NT2/D1 (cell line): ENCODE measurements at regions not wholly inside any gene's neighbourhood (a gene's known extent, or its start where the extent isn't known, plus 50 kb on each side); places are given as distances from the start of the nearest gene placed in this dataset.

Experiments used
- DNase-seq: peaks from one replicate; pipeline ENCODE4 v3.0.0-alpha.2; 2011; ENCODE audit warnings: low read depth, low spot score
- H3K27me3 ChIP-seq: 2 replicates; pipeline ENCODE4 v1.6.0; 2011; ENCODE audit warnings: mild to moderate bottlenecking; ENCODE audit not compliant: insufficient read length, insufficient read depth
- H3K36me3 ChIP-seq: 2 replicates; pipeline ENCODE4 v1.6.1; 2011; ENCODE audit warnings: mild to moderate bottlenecking, low read length, mixed read lengths; ENCODE audit not compliant: insufficient read depth, insufficient read length
- H3K4me1 ChIP-seq: 2 replicates; pipeline ENCODE4 v1.5.1; 2011; ENCODE audit not compliant: insufficient read depth, insufficient read length
- H3K4me3 ChIP-seq: 2 replicates; pipeline ENCODE4 v1.5.1; 2011; ENCODE audit warnings: low read depth; ENCODE audit not compliant: insufficient read length
- H3K9ac ChIP-seq: 2 replicates; pipeline ENCODE4 v1.6.0; 2011; ENCODE audit warnings: low read depth; ENCODE audit not compliant: insufficient read length
- H3K9me3 ChIP-seq: 2 replicates; pipeline ENCODE4 v1.5.1; 2011; ENCODE audit warnings: mild to moderate bottlenecking, low read length; ENCODE audit not compliant: insufficient read depth
- SUZ12 ChIP-seq: IDR thresholded peaks from 2 replicates; pipeline ENCODE4 v1.6.1; 2011; ENCODE audit not compliant: insufficient read length, insufficient read depth; ENCODE audit errors: extremely low read depth
- YY1 ChIP-seq: IDR thresholded peaks from 2 replicates; pipeline ENCODE4 v1.6.1; 2011; ENCODE audit not compliant: insufficient read length, insufficient read depth
- ZNF274 ChIP-seq: IDR thresholded peaks from 2 replicates; pipeline ENCODE4 v1.6.1; 2011; ENCODE audit warnings: mild to moderate bottlenecking, low read depth, low read length

- no peaks in the 10 kb centered on the region for H3K4me1 ChIP-seq
- no peak for DNase-seq
- H3K9ac ChIP-seq = no peak overlapping the region
- no peaks in the 10 kb centered on the region for H3K9me3 ChIP-seq
- H3K4me3 ChIP-seq = no peak overlapping the region
- no peaks in the 10 kb centered on the region for H3K27me3 ChIP-seq
- TF ChIP-seq SUZ12 = no peak
- TF ChIP-seq YY1 = no peak
- no peak for TF ChIP-seq ZNF274
- no peaks in the 10 kb centered on the region for H3K36me3 ChIP-seq
Observed at GRCh38 chr6:119873107-119873506, 523.5 kb upstream of the MAN1A1 start.

- no peak for DNase-seq
- TF ChIP-seq SUZ12 (no peak), ZNF274 (no peak), YY1 (no peak)
- no peak overlapping the region for H3K9ac ChIP-seq
- H3K9me3 ChIP-seq = no peaks in the 10 kb centered on the region
- no peaks in the 10 kb centered on the region for H3K4me1 ChIP-seq
- no peaks in the 10 kb centered on the region for H3K27me3 ChIP-seq
- no peaks in the 10 kb centered on the region for H3K36me3 ChIP-seq
- H3K4me3 ChIP-seq = no peak overlapping the region
Observed at GRCh38 chr6:119871520-119871919, 522.0 kb upstream of the MAN1A1 start.

DNA sequence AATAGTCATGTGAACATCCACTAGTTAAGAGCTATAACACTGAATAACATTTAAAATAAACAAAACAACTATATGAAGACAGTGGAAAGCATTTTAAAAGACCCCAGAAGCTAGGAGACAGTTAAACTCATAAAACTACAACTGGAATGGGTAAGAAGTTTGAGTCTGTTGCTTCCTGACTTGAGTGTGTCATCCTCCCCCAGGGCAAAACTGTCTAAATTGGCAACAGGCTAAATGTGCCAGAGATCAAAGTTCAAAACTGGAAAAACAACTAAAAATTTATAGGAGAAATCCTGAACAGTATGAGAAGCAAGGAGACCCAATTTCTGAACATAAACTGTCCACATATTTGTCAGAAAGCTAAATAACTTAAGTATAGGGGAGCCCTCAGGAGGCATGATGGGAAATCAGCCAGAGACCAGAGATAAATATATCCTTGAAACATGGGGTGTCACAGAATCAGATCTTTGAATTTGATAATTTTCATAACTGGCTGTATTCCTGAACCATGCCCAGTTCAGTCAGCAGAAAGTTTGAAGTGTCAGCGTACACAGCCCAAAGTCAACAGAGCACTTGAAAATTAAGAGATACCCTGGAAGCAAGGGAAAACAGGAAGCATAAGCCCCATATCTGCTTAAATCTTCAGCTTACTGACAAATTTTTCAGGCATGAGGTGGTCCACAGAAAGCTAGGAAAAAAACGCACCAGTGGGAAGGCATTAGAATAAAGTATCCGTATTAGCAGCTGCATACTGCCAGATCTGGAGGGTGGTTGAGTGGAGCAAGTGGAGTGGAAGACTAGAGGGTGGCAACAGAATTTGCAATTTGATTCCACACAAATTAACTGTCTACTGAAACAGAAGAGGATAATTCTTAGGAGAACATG, 516.1 kb upstream of the MAN1A1 start:
- DNase-seq = no peak
- Histone ChIP-seq H3K4me1 (no peaks in the 10 kb centered on the region), H3K27me3 (no peaks in the 10 kb centered on the region)

DNA sequence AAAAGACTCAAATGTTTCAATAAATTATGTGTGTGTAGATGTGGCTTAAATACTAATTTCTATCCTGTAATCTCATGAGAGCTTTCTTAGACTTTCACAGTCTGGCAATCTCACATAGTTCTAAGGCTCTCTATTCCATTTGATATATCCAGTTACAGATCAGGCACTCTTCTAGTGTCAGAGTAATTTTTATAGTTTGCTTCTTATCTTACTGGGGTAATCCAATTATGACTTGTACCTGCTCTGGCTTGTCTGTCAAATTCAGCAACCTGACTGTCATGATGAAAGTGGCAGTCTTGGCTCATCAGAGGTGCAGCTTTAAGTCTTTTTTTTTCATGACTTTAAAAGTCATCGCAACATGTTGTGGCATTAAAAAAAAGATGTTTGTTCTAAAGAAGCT, 513.2 kb upstream of the MAN1A1 start:
- Histone ChIP-seq H3K9me3 (no peaks in the 10 kb centered on the region), H3K27me3 (no peaks in the 10 kb centered on the region), H3K9ac (no peak overlapping the region), H3K4me3 (no peak overlapping the region), H3K4me1 (no peaks in the 10 kb centered on the region), H3K36me3 (no peaks in the 10 kb centered on the region)
- no peak for DNase-seq
- TF ChIP-seq ZNF274 = no peak
- TF ChIP-seq SUZ12 = no peak
- no peak for TF ChIP-seq YY1

More for the DNA sequence above, 516.1 kb upstream of the MAN1A1 start:
- H3K36me3 ChIP-seq = no peaks in the 10 kb centered on the region
- no peak overlapping the region for H3K9ac ChIP-seq
- H3K9me3 ChIP-seq = no peaks in the 10 kb centered on the region
- no peak overlapping the region for H3K4me3 ChIP-seq
- no peak for TF ChIP-seq ZNF274
- no peak for TF ChIP-seq SUZ12
- TF ChIP-seq YY1 = no peak

GRCh38 chr6:119858901-119859300, 509.3 kb upstream of the MAN1A1 start:
- H3K9me3 ChIP-seq = no peaks in the 10 kb centered on the region
- H3K9ac ChIP-seq = no peak overlapping the region
- DNase-seq = no peak
- no peaks in the 10 kb centered on the region for H3K4me1 ChIP-seq
- no peaks in the 10 kb centered on the region for H3K36me3 ChIP-seq
- H3K27me3 ChIP-seq = no peaks in the 10 kb centered on the region
- no peak overlapping the region for H3K4me3 ChIP-seq
- TF ChIP-seq ZNF274 = no peak
- TF ChIP-seq YY1 = no peak
- no peak for TF ChIP-seq SUZ12

GRCh38 chr6:119856136-119856535, 506.6 kb upstream of the MAN1A1 start:
- Histone ChIP-seq H3K27me3 (no peaks in the 10 kb centered on the region), H3K9me3 (no peaks in the 10 kb centered on the region), H3K36me3 (no peaks in the 10 kb centered on the region), H3K9ac (no peak overlapping the region), H3K4me1 (no peaks in the 10 kb centered on the region), H3K4me3 (no peak overlapping the region)
- no peak for DNase-seq
- TF ChIP-seq ZNF274 (no peak), YY1 (no peak), SUZ12 (no peak)

GRCh38 chr6:119848696-119849095, 499.1 kb upstream of the MAN1A1 start:
- no peaks in the 10 kb centered on the region for H3K27me3 ChIP-seq
- no peaks in the 10 kb centered on the region for H3K36me3 ChIP-seq
- H3K9me3 ChIP-seq = no peaks in the 10 kb centered on the region
- TF ChIP-seq SUZ12 (no peak), YY1 (no peak), ZNF274 (no peak)
- no peak for DNase-seq
- H3K4me3 ChIP-seq = no peak overlapping the region
- H3K4me1 ChIP-seq = no peaks in the 10 kb centered on the region
- H3K9ac ChIP-seq = no peak overlapping the region
